HepG2 (cell line): ENCODE measurements at regions not wholly inside any gene's neighbourhood (a gene's known extent, or its start where the extent isn't known, plus 50 kb on each side); places are given as distances from the start of the nearest gene placed in this dataset.

Experiments used
- AHDC1 ChIP-seq: sonication (generic); formaldehyde crosslinking; IDR thresholded peaks from 2 replicates; pipeline ENCODE4 v1.5.1; 2020; ENCODE audit warnings: mild to moderate bottlenecking, missing genetic modification reagents, borderline replicate concordance
- CBX1 ChIP-seq: IDR thresholded peaks from one replicate; pipeline ENCODE4 v1.6.1; 2016; ENCODE audit warnings: antibody characterized with exemption, low read depth
- KAT7 ChIP-seq: IDR thresholded peaks from 2 replicates; pipeline ENCODE4 v1.6.1; 2018; ENCODE audit warnings: borderline replicate concordance, missing compliant biosample characterization
- KLF11 ChIP-seq: IDR thresholded peaks from 2 replicates; pipeline ENCODE4 v1.6.1; 2016; ENCODE audit warnings: missing compliant biosample characterization
- KLF16 ChIP-seq, 2 experiments: sonication (generic) in 1 of 2; formaldehyde crosslinking in 1 of 2; IDR thresholded peaks; 2 replicates each; pipeline versions ENCODE4 v1.6.1 to v1.8.0; 2016 to 2023; ENCODE audit warnings: missing genetic modification reagents in 2 of 2, missing compliant biosample characterization in 1 of 2
- NCOA1 ChIP-seq: sonication (generic); formaldehyde crosslinking; IDR thresholded peaks from 2 replicates; pipeline ENCODE4 v1.9.0; 2021; ENCODE audit warnings: missing genetic modification reagents
- RCOR2 ChIP-seq: IDR thresholded peaks from 2 replicates; pipeline ENCODE4 v1.6.1; 2016; ENCODE audit warnings: missing biosample characterization, missing genetic modification reagents
- SCMH1 ChIP-seq: sonication (generic); formaldehyde crosslinking; IDR thresholded peaks from 2 replicates; pipeline ENCODE4 v1.9.0; 2021; ENCODE audit warnings: missing genetic modification reagents, mild to moderate bottlenecking, borderline replicate concordance
- SMC3 ChIP-seq: IDR thresholded peaks from 2 replicates; pipeline ENCODE4 v1.6.1; 2011; ENCODE audit warnings: low read length, improper control_type of control experiment
- SNAPC4 ChIP-seq: sonication (generic); formaldehyde crosslinking; IDR thresholded peaks from 2 replicates; pipeline ENCODE4 v1.4.0; 2020; ENCODE audit warnings: mild to moderate bottlenecking, missing genetic modification reagents
- SP140L ChIP-seq: sonication (generic); formaldehyde crosslinking; IDR thresholded peaks from 2 replicates; pipeline ENCODE4 v1.4.0; 2020; ENCODE audit warnings: missing genetic modification reagents, borderline replicate concordance
- SSRP1 ChIP-seq: IDR thresholded peaks from 2 replicates; pipeline ENCODE4 v1.6.1; 2016; ENCODE audit warnings: control low read depth
- TRAFD1 ChIP-seq: sonication (generic); formaldehyde crosslinking; IDR thresholded peaks from 2 replicates; pipeline ENCODE4 v1.5.1; 2020; ENCODE audit warnings: missing genetic modification reagents, mild to moderate bottlenecking, borderline replicate concordance
- ZFX ChIP-seq: sonication (generic); formaldehyde crosslinking; IDR thresholded peaks from 2 replicates; pipeline ENCODE4 v1.4.0; 2020; ENCODE audit warnings: mild to moderate bottlenecking, low read depth, missing genetic modification reagents, moderate library complexity
- ZNF143 ChIP-seq: sonication (generic); formaldehyde crosslinking; IDR thresholded peaks from 2 replicates; pipeline ENCODE4 v1.4.0; 2020; ENCODE audit warnings: missing genetic modification reagents
- ZNF510 ChIP-seq: sonication (generic); formaldehyde crosslinking; IDR thresholded peaks from 2 replicates; pipeline ENCODE4 v1.4.0; 2020; ENCODE audit warnings: low read depth, mild to moderate bottlenecking, missing genetic modification reagents
- ZNF7 ChIP-seq: IDR thresholded peaks from 2 replicates; pipeline ENCODE4 v1.6.1; 2016; ENCODE audit warnings: missing biosample characterization, missing genetic modification reagents
- ZNF703 ChIP-seq: sonication (generic); formaldehyde crosslinking; IDR thresholded peaks from 2 replicates; pipeline ENCODE4 v1.5.1; 2020; ENCODE audit warnings: missing genetic modification reagents, mild to moderate bottlenecking, moderate library complexity, borderline replicate concordance

GRCh38 chr20:4592316-4593148 is 93.7 kb upstream of the PRNP start (continued):
- TF ChIP-seq SNAPC4 (CRISPR knock-in tag), result no peak
- 0 out of 4 replicates have a peak, but pooled peaks of 1 of the 2 experiments have one; percentile 73 for TF ChIP-seq KLF16 (CRISPR knock-in tag; IDR thresholded peaks at IDR 0.05)
- TF ChIP-seq SSRP1 (CRISPR knock-in tag), result no peak
- TF ChIP-seq NCOA1, result peak; percentile 82; the same call in 1 of the 2 replicates
- peak; percentile 83; the same call in 1 of the 2 replicates for TF ChIP-seq ZNF703 (CRISPR knock-in tag)
- TF ChIP-seq ZFX (CRISPR knock-in tag), result peak; percentile 44; the same call in 1 of the 2 replicates
- peak; percentile 78 for TF ChIP-seq AHDC1 (CRISPR knock-in tag)
- peak; percentile 49 for TF ChIP-seq CBX1
- no peak for TF ChIP-seq RCOR2 (CRISPR knock-in tag)
- TF ChIP-seq ZNF143 (CRISPR knock-in tag), result no peak
- TF ChIP-seq KLF11 (CRISPR knock-in tag), result no peak
- no peak for TF ChIP-seq KAT7 (CRISPR knock-in tag)
- TF ChIP-seq SP140L (CRISPR knock-in tag), result no peak
- no peak for TF ChIP-seq TRAFD1 (CRISPR knock-in tag)
- no peak for TF ChIP-seq SCMH1
- no peak; the same call in 1 of the 2 replicates for TF ChIP-seq ZNF510 (CRISPR knock-in tag)
- TF ChIP-seq SMC3, result peak; percentile 21; the same call in 1 of the 2 replicates
- TF ChIP-seq ZNF7 (CRISPR knock-in tag), result no peak
